Kidney glomerular epithelial cell (primary cell): ENCODE measurements at regions not wholly inside any gene's neighbourhood (a gene's known extent, or its start where the extent isn't known, plus 50 kb on each side); places are given as distances from the start of the nearest gene placed in this dataset.
A peak's percentile ranks its signal among the peaks of the same experiment; 100 is the strongest.

Experiments used
- DNase-seq: peaks from one replicate; lab custom pipeline; 2025; lab: John Stamatoyannopoulos, UW

DNA sequence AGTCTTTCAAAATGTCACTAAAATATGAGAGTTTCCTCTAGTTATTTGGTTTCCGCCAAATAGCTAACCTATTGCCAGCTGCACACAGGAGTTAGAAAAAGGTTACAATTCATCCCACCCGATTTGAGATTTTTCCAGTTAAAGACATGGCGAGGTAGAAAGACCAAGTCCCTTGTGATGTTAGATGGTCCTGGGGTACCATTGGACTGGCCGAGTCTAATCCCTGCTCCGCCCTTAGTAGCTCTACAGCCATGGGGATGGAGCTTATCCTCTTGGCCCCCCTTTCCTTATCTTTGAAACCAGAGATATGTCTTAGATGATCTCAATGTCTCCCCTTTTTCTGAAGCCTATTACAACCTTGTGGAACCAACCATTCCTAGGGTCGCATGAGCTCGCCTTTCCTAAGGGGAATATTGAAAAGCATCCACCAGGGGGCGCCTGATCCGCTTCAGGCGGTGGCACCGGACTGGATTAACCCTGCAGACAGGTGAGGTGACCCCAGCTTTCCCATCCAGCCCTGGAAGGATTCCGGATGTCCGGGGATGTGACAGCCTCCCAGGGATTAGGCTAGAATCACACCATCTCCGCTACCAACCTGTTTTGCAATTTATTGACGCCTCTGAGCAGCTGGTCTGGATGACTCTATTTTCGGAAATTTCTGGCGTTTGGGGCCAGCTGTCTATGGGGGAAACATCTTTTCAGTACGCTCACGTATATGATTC, 68.3 kb upstream of the SIM2 start:
- peak; percentile 15 for DNase-seq

DNA sequence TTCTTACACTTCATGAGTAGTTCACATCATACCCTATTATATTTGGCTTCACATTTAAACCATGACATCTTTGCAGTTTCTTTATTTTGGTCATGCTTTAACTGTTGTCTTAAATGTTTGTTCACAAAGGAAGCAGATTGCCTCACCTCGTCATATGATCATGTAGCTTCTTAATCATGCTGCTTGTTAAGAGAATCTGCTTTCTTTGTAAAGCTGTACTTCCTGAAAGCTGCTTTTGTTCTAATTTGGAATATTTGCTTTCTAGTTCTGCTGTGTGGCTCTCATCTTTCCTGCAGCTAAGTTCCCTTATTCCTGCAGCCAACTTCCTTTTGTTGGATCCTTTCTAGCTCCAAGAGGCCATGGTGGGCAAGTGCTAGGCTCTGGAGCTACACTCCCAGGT, 62.9 kb upstream of the SIM2 start:
- DNase-seq: no peak

DNA sequence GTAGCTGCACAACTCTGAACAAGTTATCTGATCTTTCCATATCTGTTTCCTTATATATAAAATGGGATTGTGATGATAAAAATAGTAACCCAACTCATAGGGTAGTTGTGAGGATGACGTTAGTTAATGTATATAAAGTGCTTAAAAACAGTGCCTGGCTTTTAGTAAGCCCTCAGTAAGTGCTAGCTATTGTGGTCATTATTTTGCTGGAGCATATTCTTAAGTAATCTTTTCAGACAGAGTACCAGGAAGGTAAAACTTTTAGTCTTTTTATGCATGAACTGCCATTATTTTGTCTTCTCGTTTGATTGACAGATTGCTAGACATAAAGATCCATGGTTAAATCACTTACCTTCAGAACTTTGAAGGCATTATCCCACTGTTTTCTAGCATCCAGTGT, 62.5 kb upstream of the SIM2 start:
- DNase-seq: no peak

DNA sequence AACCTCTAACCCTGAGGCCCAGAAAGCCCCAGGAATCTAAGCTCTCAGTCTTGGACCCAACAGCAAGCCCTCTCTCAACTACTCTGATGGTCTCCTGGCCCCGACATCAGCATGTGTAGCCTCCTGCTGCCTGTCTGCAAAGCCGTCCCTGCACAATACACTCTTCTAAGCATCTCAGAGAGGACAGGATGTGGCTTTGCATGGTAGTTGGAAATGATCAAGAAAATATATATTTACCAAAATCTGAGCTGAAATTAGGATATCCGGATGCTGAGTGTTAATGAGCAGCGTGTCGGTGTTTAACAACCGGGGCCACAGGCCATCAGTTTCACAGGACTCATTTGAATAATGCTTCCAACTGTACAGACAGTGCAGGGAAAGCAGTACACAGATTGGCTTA, 59.1 kb upstream of the SIM2 start:
- no peak for DNase-seq

DNA sequence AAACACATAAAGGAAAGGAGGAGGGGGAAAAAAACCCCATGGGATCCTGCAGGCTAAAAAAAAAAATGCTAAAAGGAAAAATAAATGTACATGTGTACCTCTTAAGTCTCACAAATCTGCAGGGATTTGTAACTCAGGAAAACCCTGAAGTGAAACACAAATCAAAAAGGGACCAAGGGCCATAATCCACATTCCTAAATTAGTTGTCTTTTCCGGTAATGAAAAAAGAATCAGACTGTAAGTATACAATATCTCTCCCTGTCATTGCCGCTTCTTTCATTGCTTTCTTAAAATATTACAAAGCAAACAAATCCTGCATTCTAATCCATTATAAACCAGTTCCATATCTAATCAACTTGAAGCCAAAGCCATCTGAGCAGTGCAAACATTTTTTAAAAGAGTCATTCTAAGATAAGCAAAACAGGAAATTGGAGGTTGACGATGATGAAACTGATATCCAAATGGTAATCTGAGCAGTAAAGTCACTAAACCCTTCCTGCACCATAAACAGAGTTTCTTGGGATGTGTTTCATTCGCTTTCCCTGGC, 58.7 kb upstream of the SIM2 start:
- DNase-seq: no peak

DNA sequence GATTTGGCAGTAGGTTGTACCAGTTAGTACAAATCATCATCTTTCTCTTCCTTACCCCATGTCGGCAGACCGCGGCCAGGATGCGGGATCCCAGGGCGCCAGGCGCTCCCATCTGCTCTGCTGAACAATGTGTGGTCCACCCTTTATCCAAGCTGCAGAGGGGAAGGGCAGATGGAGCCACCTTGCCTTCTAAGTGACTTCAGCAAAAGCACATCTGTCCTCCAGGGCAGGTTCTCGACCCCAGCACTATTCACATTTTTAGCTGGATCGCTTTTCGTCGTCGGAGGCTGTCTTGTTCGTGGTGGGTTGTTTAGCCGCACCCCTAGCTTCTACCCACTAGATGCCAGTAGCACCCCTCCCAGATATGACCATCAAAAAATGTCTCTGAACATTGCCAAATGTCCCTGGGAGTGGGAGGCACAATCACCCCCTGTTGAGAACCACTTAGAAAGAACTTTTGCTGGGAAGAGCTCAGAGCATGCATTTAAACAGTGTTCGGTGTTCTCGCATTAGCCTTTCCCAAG, 58.1 kb upstream of the SIM2 start:
- DNase-seq: no peak

DNA sequence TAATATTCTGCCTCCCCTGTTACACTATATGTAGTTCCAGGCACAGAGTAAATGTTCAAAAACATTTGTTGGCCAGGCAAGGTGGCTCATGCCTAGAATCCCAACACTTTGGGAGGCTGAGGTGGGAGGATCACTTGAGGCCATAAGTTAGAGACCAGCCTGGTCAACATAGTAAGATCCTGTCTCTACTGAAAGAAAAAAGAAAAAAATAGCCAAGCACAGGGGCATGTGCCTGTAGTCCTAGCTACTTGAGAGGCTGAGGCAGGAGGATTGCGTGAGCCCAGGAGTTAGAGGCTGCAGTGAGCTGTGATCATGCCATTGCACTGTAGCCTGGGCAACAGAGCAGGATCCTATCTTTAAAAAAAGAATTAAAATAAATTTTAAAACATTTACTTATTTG, 57.6 kb upstream of the SIM2 start:
- DNase-seq: no peak

DNA sequence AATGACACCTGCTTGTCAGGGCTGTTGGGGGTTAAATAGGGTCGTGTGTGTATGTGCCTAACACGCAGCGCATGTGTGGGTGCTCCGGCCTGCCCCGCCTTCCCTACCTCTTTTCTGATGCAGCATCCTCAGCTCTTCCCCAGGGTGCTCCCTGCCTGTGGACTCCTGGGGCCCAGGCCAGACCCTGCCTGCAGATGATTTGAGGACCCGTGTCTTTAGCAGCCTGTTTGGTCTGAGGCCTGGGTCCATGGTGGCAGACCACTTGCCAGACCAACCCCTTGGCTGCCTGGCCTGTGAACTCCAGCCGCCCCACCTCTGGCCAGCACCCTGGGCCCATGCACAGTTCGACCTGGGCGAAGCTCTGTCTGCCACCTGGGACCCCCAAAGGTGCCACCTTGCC, 57.0 kb upstream of the SIM2 start:
- DNase-seq: no peak

DNA sequence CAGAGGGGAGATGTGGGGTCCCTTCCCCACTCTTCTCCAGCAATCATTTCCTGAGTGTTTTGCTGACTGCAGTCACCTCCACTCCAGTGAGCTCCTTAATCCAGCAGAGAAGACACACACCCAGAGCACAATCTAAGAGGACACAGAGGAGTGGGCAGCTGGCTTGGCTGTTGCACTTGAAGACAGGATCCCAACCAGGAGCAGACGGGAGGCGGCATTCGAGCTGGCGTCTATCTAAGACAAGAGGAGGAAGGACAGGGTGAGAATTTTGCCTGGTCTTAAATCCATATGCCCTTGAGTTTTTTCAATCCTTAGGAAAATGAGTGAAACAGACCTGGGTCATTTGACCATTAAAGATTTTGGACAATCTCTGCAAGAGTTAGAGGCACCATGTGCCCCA, 56.1 kb upstream of the SIM2 start:
- no peak for DNase-seq

DNA sequence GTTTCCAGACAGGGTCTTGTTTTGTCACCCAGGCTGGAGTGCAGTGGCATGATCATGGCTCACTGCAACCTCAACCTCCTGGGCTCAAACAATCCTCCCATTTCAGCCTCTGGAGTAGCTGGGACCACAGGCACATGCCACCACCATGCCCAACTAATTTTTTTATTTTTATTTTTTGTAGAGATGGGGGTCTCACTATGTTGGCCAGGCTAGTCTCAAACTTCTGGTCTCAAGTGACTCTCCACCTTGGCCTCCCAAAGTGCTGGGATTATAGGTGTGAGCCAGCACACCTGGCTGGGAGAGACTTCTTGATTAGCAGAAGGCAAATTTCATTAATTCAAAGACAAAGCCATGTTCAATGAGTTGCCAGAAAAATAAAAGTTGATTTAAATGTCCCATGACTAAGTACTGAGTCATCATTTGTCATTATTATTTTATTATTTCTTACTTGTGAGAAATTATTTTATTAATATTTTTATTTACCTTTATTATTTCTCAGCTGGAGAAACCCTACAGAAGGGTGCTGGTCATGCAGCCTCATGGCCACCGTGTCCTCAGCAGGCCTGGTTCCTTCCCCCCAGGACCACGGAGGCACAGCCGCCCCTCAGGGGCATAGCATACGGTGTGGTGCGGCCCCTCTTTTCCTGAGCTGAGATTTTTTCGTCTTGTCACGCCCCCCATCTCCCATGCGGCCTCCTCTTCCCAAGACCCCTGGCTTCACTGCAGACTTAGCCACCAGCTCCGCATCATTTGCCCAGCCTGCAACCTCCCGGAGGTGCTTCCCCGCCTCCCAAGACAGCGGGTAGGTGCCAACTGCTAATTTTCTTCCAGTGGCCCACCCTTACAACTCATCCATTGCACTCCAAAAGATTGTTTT, 55.3 kb upstream of the SIM2 start:
- no peak for DNase-seq

DNA sequence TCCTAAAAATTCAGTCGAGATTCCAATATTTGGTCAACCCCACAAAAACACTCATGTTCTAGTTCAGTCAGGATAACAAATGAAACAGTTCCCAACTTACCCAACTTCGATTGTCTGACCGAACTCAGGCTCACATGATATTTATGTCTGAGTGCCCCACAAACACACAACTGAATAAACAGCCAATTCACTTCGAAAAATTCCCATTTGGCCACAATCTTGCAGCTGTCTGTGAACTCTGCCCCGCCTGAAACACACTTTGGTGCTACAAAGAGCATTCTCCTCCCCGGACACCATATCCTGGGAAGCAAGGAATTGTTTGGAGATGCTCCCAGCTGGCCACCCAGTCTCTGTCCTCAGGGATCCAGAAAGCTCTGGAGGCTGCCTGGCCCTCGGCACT, 52.9 kb upstream of the SIM2 start:
- no peak for DNase-seq

DNA sequence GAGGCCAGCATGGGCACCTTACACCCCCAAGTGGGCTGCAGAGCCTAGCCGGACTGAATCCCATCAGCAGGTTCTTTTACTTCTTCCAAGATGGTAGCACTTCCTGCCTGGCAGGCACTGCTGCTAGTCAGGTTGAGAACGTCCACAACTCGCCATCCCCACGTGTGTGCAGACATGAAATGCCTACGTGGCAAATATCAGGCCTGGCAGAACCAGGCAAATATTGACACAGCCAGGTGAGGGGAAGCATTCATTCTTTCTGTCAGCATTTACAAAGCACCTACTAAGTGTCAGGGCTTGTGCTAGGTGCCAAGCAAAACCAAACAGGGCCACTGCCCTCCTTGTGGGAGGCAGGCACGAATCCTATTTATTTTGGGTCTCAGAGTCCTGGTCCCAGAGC, 52.3 kb upstream of the SIM2 start:
- DNase-seq: no peak

DNA sequence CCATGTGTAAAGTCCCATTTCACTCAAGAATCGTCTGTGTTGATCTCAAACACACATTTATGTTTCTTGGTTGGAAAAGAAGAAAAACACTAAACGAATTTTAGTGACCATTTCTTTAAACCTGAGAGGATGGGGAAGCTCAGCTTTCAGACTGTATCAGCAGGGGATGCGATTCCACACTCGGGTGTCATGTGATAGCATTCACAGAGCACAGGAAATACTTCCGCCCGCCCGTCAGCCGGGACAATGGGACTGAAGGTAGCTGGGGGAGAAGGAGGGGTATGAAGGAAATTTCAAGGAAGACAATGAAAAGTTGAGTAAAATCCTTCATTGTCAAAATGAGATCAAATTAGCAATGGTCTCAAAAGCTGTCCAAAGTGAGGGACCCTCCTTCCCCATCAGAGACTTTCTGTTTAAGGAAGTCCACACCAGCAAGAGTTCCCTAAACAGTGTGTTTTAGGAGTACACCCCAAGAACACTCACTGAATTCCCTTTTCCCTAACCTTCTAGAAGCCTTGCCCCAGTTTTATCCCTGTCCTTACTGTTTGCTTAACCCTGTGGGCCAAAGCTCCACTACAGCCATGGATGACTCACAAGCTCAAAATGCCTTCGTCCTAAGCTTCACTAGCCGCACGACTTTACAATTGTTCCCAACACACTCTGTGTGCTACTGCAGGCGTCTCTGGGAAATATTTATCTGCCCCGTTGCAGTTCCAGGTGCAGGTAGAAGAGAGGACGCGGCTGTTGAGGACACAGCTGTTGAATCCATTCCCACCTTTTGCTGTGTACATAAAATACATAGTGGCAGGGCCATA, 51.4 kb upstream of the SIM2 start:
- DNase-seq: peak; percentile 15
